ENCODE measurements at regions not wholly inside any gene's neighbourhood (a gene's known extent, or its start where the extent isn't known, plus 50 kb on each side); places are given as distances from the start of the nearest gene placed in this dataset.

GRCh38 chr1:22291494-22291893, 148.6 kb upstream of the WNT4 start:
- Mint-ChIP-seq H3K4me3 (no peak overlapping the region), H3K36me3 (no peaks in the 10 kb centered on the region), H3K4me1 (ENCODE audit: unreplicated experiment) (peaks cover 18% of the 10 kb centered on the region), H3K27ac (no peak overlapping the region), H3K27me3 (no peaks in the 10 kb centered on the region), H3K9me3 (no peaks in the 10 kb centered on the region)
- no peak for DNase-seq (ENCODE audit: extremely low spot score, unreplicated experiment)
- TF ChIP-seq CTCF (conservative IDR thresholded peaks at IDR 0.05) = no peak

GRCh38 chr1:22292011-22292788, 149.3 kb upstream of the WNT4 start:
- H3K27me3 Mint-ChIP-seq = no peaks in the 10 kb centered on the region
- DNase-seq (ENCODE audit: extremely low spot score, unreplicated experiment) = no peak
- TF ChIP-seq CTCF (conservative IDR thresholded peaks at IDR 0.05) = no peak
- no peak overlapping the region for H3K27ac Mint-ChIP-seq
- H3K4me3 Mint-ChIP-seq = no peak overlapping the region
- H3K36me3 Mint-ChIP-seq = no peaks in the 10 kb centered on the region
- H3K4me1 Mint-ChIP-seq (ENCODE audit: unreplicated experiment) = peaks cover 18% of the 10 kb centered on the region
- H3K9me3 Mint-ChIP-seq = no peaks in the 10 kb centered on the region

GRCh38 chr1:22295396-22295795, 152.5 kb upstream of the WNT4 start:
- no peak for TF ChIP-seq CTCF (conservative IDR thresholded peaks at IDR 0.05)
- H3K27me3 Mint-ChIP-seq = peaks cover 4% of the 10 kb centered on the region
- no peak for DNase-seq (ENCODE audit: extremely low spot score, unreplicated experiment)
- no peaks in the 10 kb centered on the region for H3K36me3 Mint-ChIP-seq
- no peak overlapping the region for H3K27ac Mint-ChIP-seq
- H3K4me1 Mint-ChIP-seq (ENCODE audit: unreplicated experiment) = peaks cover 12% of the 10 kb centered on the region
- H3K9me3 Mint-ChIP-seq = no peaks in the 10 kb centered on the region
- H3K4me3 Mint-ChIP-seq = no peak overlapping the region

- DNase-seq (ENCODE audit: extremely low spot score, unreplicated experiment) = no peak
- H3K9me3 Mint-ChIP-seq = no peaks in the 10 kb centered on the region
These were observed 153.0 kb upstream of the WNT4 start for GRCh38 chr1:22295856-22296255.

GRCh38 chr1:22296701-22297591, 154.0 kb upstream of the WNT4 start:
- H3K36me3 Mint-ChIP-seq = no peaks in the 10 kb centered on the region
- no peak overlapping the region for H3K4me3 Mint-ChIP-seq
- DNase-seq (ENCODE audit: extremely low spot score, unreplicated experiment) = no peak
- no peak overlapping the region for H3K27ac Mint-ChIP-seq
- peaks cover 5% of the 10 kb centered on the region for H3K4me1 Mint-ChIP-seq (ENCODE audit: unreplicated experiment)
- peaks cover 4% of the 10 kb centered on the region for H3K27me3 Mint-ChIP-seq
- no peaks in the 10 kb centered on the region for H3K9me3 Mint-ChIP-seq
- TF ChIP-seq CTCF (conservative IDR thresholded peaks at IDR 0.05) = no peak

More at GRCh38 chr1:22295856-22296255, 153.0 kb upstream of the WNT4 start:
- no peaks in the 10 kb centered on the region for H3K36me3 Mint-ChIP-seq
- no peak for TF ChIP-seq CTCF (conservative IDR thresholded peaks at IDR 0.05)
- no peak overlapping the region for H3K27ac Mint-ChIP-seq
- peaks cover 12% of the 10 kb centered on the region for H3K4me1 Mint-ChIP-seq (ENCODE audit: unreplicated experiment)
- no peak overlapping the region for H3K4me3 Mint-ChIP-seq
- H3K27me3 Mint-ChIP-seq = peaks cover 4% of the 10 kb centered on the region
